GM23338 (cell line): ENCODE measurements at regions not wholly inside any gene's neighbourhood (a gene's known extent, or its start where the extent isn't known, plus 50 kb on each side); places are given as distances from the start of the nearest gene placed in this dataset.

Experiments
- ATAC-seq: fragments of 200-7000 bp; cut with Tn5 transposase; 3 replicates; pipeline ENCODE4 v1.9.1; 2020
- DNase-seq: peaks from one replicate; pipeline ENCODE4 v3.0.0-alpha.2; 2015; ENCODE audit warnings: low spot score
- H2AFZ ChIP-seq: fragments of 200-600 bp; sonication (generic); 2 replicates; pipeline ENCODE4 v1.8.0; 2016; ENCODE audit warnings: antibody characterized with exemption, mild to moderate bottlenecking, moderate library complexity
- H3F3A ChIP-seq: fragments of 200-600 bp; sonication (generic); replicated peaks from 2 replicates; pipeline ENCODE4 v1.8.0; 2017; ENCODE audit warnings: antibody characterized with exemption, mixed run types, low read depth
- H3K27ac ChIP-seq: fragments of 200-600 bp; sonication (generic); 2 replicates; pipeline ENCODE4 v1.6.1; 2016; ENCODE audit warnings: low read depth
- H3K27me3 ChIP-seq: fragments of 200-600 bp; sonication (generic); 2 replicates; pipeline ENCODE4 v1.8.0; 2016; ENCODE audit warnings: mild to moderate bottlenecking, mixed run types, moderate library complexity; ENCODE audit not compliant: insufficient read depth
- H3K36me3 ChIP-seq: fragments of 200-600 bp; sonication (generic); 2 replicates; pipeline ENCODE4 v1.8.0; 2016; ENCODE audit warnings: mild to moderate bottlenecking; ENCODE audit not compliant: insufficient read depth
- H3K4me1 ChIP-seq: fragments of 200-600 bp; sonication (generic); 2 replicates; pipeline ENCODE4 v1.8.0; 2016; ENCODE audit warnings: mild to moderate bottlenecking, moderate library complexity; ENCODE audit not compliant: insufficient read depth
- H3K4me2 ChIP-seq: fragments of 200-600 bp; sonication (generic); 2 replicates; pipeline ENCODE4 v1.7.1; 2017; ENCODE audit warnings: mixed run types
- H3K4me3 ChIP-seq: fragments of 200-600 bp; sonication (generic); 2 replicates; pipeline ENCODE4 v1.6.1; 2016; ENCODE audit warnings: mixed run types
- H3K79me2 ChIP-seq: fragments of 200-600 bp; sonication (generic); replicated peaks from 2 replicates; pipeline ENCODE4 v1.8.0; 2017; ENCODE audit warnings: mild to moderate bottlenecking; ENCODE audit not compliant: insufficient read depth
- H3K9me2 ChIP-seq: fragments of 200-600 bp; sonication (generic); 2 replicates; pipeline ENCODE4 v1.8.0; 2017; ENCODE audit not compliant: insufficient read depth
- H4K20me1 ChIP-seq: fragments of 200-600 bp; sonication (generic); replicated peaks from 2 replicates; pipeline ENCODE4 v1.8.0; 2017; ENCODE audit warnings: mild to moderate bottlenecking; ENCODE audit not compliant: insufficient read depth
- H3K27ac Mint-ChIP-seq: 2 replicates; pipeline ENCODE4 v1.8.0; 2020; ENCODE audit warnings: inconsistent platforms, mild to moderate bottlenecking, moderate library complexity, mixed read lengths
- H3K27me3 Mint-ChIP-seq: 3 replicates; pipeline ENCODE4 v1.8.0; 2022; ENCODE audit warnings: low read depth, mild to moderate bottlenecking, moderate library complexity, mixed read lengths, inconsistent platforms; ENCODE audit not compliant: insufficient read depth, poor library complexity
- H3K36me3 Mint-ChIP-seq: 3 replicates; pipeline ENCODE4 v1.8.0; 2021; ENCODE audit warnings: low read depth, mild to moderate bottlenecking, inconsistent platforms, moderate library complexity, mixed read lengths
- H3K4me1 Mint-ChIP-seq: 3 replicates; pipeline ENCODE4 v1.8.0; 2020; ENCODE audit warnings: mild to moderate bottlenecking, inconsistent platforms, mixed read lengths
- H3K4me3 Mint-ChIP-seq: 3 replicates; pipeline ENCODE4 v1.8.0; 2021; ENCODE audit warnings: moderate library complexity, mild to moderate bottlenecking, inconsistent platforms, mixed read lengths
- H3K9me3 Mint-ChIP-seq: 3 replicates; pipeline ENCODE4 v1.8.0; 2020; ENCODE audit warnings: moderate library complexity, mild to moderate bottlenecking, inconsistent platforms, mixed read lengths
- JUNB ChIP-seq: IDR thresholded peaks from one replicate; pipeline ENCODE4 v1.6.1; 2016; ENCODE audit warnings: antibody characterized with exemption; ENCODE audit not compliant: unreplicated experiment
- POLR2AphosphoS5 ChIP-seq: IDR thresholded peaks from 2 replicates; pipeline ENCODE4 v1.6.1; 2016; ENCODE audit warnings: antibody characterized with exemption, low read depth
- ZNF114 ChIP-seq: fragments of 250-450 bp; sonication (Bioruptor Pico); IDR thresholded peaks from 2 replicates; pipeline ENCODE4 v1.5.0; 2020; ENCODE audit warnings: mild to moderate bottlenecking, moderate library complexity
- ZNF331 ChIP-seq: fragments of 250-450 bp; sonication (Bioruptor Pico); IDR thresholded peaks from 2 replicates; pipeline ENCODE4 v1.5.0; 2020; ENCODE audit warnings: low read depth, mild to moderate bottlenecking, moderate library complexity
- TF ChIP-seq, protein P1 (sequence below), 2 experiments: fragments of 200-600 bp in 1 of 2; sonication (generic) in 1 of 2; conservative IDR thresholded peaks; 2 replicates each; pipeline versions ENCODE4 v1.5.1 to v1.6.1; 2016 to 2017; ENCODE audit warnings: antibody characterized with exemption in 2 of 2, low read depth in 2 of 2, mild to moderate bottlenecking in 2 of 2, moderate library complexity in 1 of 2
- TF ChIP-seq, protein P2 (sequence below): IDR thresholded peaks from one replicate; pipeline ENCODE4 v1.6.1; 2018; ENCODE audit warnings: antibody characterized with exemption; ENCODE audit not compliant: unreplicated experiment
- TF ChIP-seq, protein P3 (sequence below): IDR thresholded peaks from 2 replicates; pipeline ENCODE4 v1.6.1; 2016; ENCODE audit warnings: antibody characterized with exemption

DNA sequence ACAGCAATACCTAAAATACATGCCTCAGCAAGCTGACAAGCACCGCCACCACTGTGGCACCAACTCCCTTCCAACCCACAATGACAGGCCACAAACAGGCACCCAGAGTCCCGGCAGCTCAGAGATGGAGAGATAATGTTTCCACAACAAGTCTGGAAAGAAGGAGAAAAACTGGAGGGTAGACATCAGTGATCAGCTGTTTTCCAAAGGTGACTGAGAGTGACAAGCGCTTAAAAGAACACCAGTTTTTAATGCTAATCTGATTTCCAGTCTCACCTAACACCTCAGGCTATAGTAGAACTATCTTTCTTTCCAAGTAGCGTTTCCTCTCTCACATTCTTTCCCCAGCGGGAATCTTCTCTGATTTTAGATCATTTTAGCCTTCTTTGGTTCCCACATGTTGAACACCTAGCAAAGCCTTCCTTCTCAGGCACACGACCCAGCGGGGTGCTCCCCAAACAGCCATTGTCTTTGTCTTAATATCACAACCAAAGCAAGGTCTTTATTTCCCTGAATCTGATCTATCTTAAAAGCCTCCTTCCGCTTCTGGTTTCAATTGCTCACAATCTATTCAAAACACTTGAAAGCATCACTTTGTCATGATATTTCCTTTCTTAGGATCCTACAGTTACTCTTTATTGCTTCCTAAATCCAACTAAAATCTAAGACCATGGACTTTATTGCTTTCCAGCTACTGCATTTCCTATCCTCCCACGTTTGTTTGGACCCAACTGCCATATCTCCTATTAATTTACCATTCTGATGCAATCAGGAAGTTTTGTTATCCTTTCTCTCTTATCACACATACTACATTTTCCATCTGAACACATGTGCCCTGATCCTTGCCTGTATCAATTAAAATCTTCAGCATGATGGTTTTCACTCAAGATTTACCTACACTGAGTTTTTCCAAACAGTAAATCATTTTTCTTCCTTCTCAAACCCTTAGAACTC is 282.7 kb downstream of the ADGB start:
- TF ChIP-seq ZNF114 (CRISPR knock-in tag): no peak
- no peak for TF ChIP-seq POLR2AphosphoS5
- TF ChIP-seq, protein P1, sequence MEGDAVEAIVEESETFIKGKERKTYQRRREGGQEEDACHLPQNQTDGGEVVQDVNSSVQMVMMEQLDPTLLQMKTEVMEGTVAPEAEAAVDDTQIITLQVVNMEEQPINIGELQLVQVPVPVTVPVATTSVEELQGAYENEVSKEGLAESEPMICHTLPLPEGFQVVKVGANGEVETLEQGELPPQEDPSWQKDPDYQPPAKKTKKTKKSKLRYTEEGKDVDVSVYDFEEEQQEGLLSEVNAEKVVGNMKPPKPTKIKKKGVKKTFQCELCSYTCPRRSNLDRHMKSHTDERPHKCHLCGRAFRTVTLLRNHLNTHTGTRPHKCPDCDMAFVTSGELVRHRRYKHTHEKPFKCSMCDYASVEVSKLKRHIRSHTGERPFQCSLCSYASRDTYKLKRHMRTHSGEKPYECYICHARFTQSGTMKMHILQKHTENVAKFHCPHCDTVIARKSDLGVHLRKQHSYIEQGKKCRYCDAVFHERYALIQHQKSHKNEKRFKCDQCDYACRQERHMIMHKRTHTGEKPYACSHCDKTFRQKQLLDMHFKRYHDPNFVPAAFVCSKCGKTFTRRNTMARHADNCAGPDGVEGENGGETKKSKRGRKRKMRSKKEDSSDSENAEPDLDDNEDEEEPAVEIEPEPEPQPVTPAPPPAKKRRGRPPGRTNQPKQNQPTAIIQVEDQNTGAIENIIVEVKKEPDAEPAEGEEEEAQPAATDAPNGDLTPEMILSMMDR (conservative IDR thresholded peaks at IDR 0.05; ENCODE audit: low read depth in 2 of 2): no peak
- TF ChIP-seq JUNB: no peak
- no peak for TF ChIP-seq ZNF331 (CRISPR knock-in tag)
- TF ChIP-seq, protein P2, sequence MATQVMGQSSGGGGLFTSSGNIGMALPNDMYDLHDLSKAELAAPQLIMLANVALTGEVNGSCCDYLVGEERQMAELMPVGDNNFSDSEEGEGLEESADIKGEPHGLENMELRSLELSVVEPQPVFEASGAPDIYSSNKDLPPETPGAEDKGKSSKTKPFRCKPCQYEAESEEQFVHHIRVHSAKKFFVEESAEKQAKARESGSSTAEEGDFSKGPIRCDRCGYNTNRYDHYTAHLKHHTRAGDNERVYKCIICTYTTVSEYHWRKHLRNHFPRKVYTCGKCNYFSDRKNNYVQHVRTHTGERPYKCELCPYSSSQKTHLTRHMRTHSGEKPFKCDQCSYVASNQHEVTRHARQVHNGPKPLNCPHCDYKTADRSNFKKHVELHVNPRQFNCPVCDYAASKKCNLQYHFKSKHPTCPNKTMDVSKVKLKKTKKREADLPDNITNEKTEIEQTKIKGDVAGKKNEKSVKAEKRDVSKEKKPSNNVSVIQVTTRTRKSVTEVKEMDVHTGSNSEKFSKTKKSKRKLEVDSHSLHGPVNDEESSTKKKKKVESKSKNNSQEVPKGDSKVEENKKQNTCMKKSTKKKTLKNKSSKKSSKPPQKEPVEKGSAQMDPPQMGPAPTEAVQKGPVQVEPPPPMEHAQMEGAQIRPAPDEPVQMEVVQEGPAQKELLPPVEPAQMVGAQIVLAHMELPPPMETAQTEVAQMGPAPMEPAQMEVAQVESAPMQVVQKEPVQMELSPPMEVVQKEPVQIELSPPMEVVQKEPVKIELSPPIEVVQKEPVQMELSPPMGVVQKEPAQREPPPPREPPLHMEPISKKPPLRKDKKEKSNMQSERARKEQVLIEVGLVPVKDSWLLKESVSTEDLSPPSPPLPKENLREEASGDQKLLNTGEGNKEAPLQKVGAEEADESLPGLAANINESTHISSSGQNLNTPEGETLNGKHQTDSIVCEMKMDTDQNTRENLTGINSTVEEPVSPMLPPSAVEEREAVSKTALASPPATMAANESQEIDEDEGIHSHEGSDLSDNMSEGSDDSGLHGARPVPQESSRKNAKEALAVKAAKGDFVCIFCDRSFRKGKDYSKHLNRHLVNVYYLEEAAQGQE: no peak
- TF ChIP-seq, protein P3, sequence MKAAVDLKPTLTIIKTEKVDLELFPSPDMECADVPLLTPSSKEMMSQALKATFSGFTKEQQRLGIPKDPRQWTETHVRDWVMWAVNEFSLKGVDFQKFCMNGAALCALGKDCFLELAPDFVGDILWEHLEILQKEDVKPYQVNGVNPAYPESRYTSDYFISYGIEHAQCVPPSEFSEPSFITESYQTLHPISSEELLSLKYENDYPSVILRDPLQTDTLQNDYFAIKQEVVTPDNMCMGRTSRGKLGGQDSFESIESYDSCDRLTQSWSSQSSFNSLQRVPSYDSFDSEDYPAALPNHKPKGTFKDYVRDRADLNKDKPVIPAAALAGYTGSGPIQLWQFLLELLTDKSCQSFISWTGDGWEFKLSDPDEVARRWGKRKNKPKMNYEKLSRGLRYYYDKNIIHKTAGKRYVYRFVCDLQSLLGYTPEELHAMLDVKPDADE: no peak
- Mint-ChIP-seq H3K4me3 (no peak overlapping the region), H3K27ac (no peak overlapping the region), H3K9me3 (no peaks in the 10 kb centered on the region), H3K36me3 (no peaks in the 10 kb centered on the region), H3K27me3 (no peaks in the 10 kb centered on the region), H3K4me1 (peaks cover 13% of the 10 kb centered on the region)
- Histone ChIP-seq H3K4me3 (no peak overlapping the region), H4K20me1 (no peaks in the 10 kb centered on the region), H3K27ac (no peak overlapping the region), H3K4me1 (0 out of 2 replicates have a peak, but pooled peaks cover 5% of the 10 kb centered on the region), H3F3A (no peaks in the 10 kb centered on the region), H3K9me2 (no peaks in the 10 kb centered on the region), H3K4me2 (no peak overlapping the region), H3K27me3 (no peaks in the 10 kb centered on the region), H2AFZ (no peak overlapping the region), H3K36me3 (no peaks in the 10 kb centered on the region), H3K79me2 (no peaks in the 10 kb centered on the region)
- ATAC-seq: peak; percentile 38; the same call in 2 of the 3 replicates
- peak; percentile 38 for DNase-seq
